Esophagus squamous epithelium (tissue), 4 donors: ENCODE measurements at regions not wholly inside any gene's neighbourhood (a gene's known extent, or its start where the extent isn't known, plus 50 kb on each side); places are given as distances from the start of the nearest gene placed in this dataset.

Experiments used
- CTCF ChIP-seq, 6 experiments: fragments of 450-650 bp in 4 of 6; fragments of 200-600 bp in 2 of 6; sonication (generic) in 2 of 6; IDR thresholded peaks; one replicate each; pipeline ENCODE4 v1.5.1; 2016 to 2019; ENCODE audit warnings: antibody characterized with exemption in 6 of 6, mild to moderate bottlenecking in 4 of 6, moderate library complexity in 4 of 6
- POLR2A ChIP-seq, 4 donors: fragments of 450-650 bp; IDR thresholded peaks; one replicate each; pipeline ENCODE4 v1.6.1; 2017; ENCODE audit warnings: antibody characterized with exemption in 4 of 4, mild to moderate bottlenecking in 4 of 4, moderate library complexity in 3 of 4

GRCh38 chr11:87712802-87713202 is 462.4 kb downstream of the RAB38 start:
- TF ChIP-seq POLR2A (IDR thresholded peaks at IDR 0.05) = no peak
- no peak for TF ChIP-seq CTCF (IDR thresholded peaks at IDR 0.05)
